RKO (cell line): ENCODE measurements at regions not wholly inside any gene's neighbourhood (a gene's known extent, or its start where the extent isn't known, plus 50 kb on each side); places are given as distances from the start of the nearest gene placed in this dataset.

Experiments
- DNase-seq: peaks from one replicate; pipeline ENCODE4 v3.0.0-alpha.2; 2016; ENCODE audit warnings: low spot score

GRCh38 chr5:82806513-82806912 lies 270.7 kb downstream of the TMEM167A start:
- DNase-seq: no peak

GRCh38 chr5:82804155-82804690 lies 273.0 kb downstream of the TMEM167A start:
- no peak for DNase-seq

DNA sequence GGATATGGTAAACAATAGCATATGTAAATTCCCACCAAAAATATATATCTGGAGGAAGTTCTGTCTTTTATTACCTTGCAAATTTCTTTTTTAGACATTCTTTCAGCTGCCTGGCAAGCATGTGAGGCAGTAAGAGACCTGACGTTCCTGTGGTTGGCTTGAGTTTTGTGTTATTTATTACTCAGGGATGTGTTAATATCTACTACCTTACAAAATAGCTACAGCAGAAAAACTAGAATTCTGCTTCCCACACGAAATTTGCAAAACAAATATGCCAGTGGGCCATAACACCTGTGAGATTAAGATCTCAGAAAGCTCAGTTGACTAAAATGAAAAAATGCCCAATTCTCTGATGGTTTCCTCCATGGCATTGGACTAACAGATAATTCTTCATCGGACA lies 274.2 kb downstream of the TMEM167A start:
- DNase-seq: no peak

DNA sequence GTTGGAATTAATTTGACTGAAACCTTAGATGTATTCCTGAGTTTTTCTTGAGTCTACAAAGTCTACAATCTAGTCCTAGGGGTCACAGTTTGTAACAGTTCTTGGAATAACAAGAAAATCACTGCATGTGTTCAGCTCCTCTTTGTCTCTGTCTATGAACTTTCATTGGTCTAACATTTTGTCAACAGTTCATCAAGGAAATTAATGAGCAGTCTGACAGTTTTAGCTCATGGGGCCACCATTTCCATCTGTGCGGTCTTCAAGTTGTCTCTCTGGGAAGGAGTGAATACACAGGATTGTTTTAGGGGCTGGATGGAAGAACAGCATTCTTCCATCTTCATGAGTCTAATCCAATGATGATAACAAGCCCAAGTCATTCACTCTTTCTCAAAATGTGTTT lies 276.4 kb downstream of the TMEM167A start:
- DNase-seq: no peak

- no peak for DNase-seq
Measured at GRCh38 chr5:82799361-82800077, 277.7 kb downstream of the TMEM167A start.

DNA sequence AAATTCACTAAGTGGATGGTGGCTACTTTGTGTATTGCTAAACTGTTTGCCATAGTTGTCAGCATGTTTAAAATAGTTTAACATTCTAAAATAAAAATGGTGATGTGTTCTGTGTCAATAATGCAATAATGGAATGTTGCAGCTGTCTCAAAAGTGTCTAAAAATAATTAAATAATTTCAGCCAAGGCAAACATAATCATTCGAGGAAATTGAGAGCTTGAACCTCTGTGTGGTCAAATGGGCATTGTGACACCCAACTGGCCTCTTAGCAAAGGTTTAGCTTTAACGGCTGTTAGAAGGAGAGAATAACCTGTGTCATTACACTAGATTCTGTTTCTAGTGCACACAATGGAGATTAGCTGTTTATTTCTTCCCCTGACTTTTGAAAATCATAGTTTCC lies 278.5 kb downstream of the TMEM167A start:
- DNase-seq: no peak

- no peak for DNase-seq
Measured at GRCh38 chr5:82796643-82797416, 280.4 kb downstream of the TMEM167A start.

DNA sequence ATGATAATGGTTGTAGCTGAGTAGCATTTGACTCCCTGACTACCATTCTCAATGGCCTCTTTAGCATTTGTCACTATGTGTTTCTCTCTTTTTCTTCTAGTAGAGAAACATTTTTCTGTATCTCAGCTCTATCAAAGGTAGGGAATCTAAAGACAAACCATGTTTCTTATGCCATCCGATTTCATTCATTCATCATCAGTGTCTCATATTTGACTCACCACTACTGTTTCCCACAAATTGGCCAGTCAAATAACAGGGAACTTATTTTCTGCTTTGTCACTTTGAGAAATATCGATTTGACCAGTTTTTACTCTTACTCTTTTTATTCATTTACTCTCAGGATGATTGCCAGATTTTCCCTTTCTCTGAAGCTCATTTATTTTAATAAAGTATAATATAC lies 282.3 kb downstream of the TMEM167A start:
- peak; percentile 28 for DNase-seq

DNA sequence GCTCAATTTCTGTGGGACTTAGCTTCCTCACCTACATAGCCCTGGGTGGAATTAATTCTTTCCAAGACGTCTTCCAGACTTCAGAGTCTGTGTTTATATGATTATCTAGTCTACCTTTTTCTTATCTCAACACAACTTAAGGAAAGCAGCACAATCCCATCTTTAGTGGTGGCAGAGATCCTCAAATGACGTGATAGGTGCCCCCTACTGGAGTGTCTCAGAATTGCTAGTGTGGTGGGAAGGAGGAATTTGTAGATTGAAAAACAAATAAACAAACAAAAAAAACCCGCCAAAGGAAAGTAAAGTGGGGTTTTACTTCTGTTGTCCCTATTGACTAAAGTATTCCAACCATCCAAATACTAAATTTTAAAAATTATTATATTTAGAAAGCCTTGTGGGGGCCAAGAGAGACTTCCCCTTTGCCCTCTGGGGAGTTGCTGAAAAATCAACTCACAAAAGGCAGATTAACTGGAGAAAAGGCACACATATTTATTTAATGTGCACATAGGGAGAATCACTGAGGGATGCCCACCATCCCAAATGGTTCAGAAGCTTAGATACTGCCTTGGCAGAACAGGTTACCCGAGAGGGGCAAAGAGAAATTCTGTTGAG lies 283.3 kb downstream of the TMEM167A start:
- DNase-seq: peak; percentile 6

GRCh38 chr5:82792096-82792495 lies 285.1 kb downstream of the TMEM167A start:
- no peak for DNase-seq

DNA sequence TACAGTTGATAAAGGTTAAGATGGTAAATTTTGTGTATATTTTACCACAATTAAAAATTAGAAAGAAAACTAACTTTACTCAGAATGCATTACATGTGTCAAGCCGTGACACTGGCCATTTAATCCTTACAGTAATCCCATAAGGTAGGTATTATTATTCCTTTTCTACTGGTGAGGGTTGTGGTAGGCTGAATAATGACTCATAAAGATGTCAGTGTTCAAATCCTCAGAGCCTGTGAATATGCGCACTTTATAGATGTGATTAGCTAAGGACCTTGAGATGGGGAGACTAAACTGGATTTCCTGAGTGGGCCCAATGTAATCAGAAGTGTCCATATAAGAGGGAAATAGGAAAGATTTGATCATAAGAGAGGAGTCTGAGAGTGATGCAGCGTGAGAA lies 288.1 kb downstream of the TMEM167A start:
- no peak for DNase-seq

DNA sequence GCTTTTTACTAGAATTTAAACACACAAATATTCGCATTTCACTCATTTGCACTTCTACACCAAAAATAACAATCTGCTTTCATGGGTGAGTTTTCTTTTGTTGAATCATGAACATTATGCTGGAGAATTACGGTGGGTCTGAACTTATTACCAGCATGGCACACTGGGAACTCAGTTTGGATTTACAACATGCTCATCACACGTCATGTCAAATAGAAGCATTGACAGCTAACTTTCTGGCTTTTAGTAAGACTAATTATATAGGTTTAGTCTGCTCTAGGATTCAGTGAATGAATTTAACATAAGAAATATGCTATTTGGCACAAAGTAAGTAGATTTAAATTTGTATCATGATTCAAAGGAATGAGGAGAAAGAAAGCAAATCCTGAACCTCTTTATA lies 290.4 kb downstream of the TMEM167A start:
- no peak for DNase-seq

- no peak for DNase-seq
Measured at GRCh38 chr5:82785882-82786509, 291.2 kb downstream of the TMEM167A start.

DNA sequence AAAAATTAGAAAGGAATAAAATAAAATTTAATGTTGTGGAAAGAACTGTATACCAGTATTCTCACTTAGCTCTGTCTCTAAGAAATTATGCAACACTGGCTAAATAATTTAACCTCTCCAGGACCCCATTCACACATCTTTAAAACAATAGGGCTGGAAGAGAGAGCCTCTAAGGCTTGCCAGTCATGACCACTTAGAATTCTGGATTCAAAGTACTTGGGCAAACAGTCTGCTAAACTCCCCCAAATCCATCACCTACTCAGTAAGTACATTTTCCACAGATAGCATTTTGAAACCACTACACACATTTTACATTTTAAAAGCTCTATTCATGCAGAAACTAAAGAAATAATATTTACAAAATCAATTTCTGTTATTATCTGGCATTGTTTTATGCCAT lies 291.7 kb downstream of the TMEM167A start:
- DNase-seq: no peak

DNA sequence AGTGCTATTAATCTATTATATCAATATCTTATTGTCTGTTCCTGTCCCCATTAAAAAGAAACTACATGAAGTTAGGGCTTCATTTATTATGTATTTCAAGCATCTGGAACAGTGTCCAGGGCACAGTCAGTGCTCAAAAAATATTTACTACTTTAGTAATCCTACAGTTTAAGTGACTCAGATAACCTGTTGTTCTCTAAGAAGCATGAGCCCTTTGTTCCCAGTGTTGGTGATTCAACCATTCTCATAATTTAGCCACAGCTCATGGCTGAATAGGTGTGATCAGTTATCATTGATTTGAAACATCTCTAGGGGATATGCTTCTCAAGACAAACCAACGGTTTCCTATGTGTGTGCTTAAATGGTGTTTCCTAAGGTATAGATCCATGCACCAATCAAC lies 292.7 kb downstream of the TMEM167A start:
- DNase-seq: peak; percentile 3

- no peak for DNase-seq
Measured at GRCh38 chr5:82777106-82777505, 300.1 kb downstream of the TMEM167A start.

DNA sequence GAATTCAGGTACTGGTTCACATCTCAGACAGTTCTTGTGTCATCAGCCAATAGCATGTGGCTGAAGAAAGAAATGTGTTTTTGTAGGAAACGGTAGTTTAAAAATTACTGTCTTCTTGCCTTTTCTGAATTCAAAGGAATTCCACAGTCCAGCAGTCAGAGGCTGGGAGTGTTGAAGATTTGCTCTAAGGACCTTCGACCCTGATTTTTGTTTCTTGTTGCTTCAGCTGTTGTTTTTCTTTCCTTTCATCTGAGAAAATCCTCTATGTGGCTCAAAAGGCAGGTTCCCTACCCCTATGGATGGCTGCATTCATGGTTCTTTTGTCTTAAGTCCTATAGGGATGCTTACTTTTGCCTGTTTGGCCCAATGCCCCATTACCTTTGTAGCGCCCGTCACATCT lies 304.9 kb downstream of the TMEM167A start:
- DNase-seq: no peak

GRCh38 chr5:82766206-82766605 lies 311.0 kb downstream of the TMEM167A start:
- DNase-seq: no peak

- no peak for DNase-seq
Measured at GRCh38 chr5:82765765-82766164, 311.4 kb downstream of the TMEM167A start.

- DNase-seq: no peak
Measured at GRCh38 chr5:82760856-82761255, 316.3 kb downstream of the TMEM167A start.

- no peak for DNase-seq
Measured at GRCh38 chr5:82758881-82759280, 318.3 kb downstream of the TMEM167A start.

GRCh38 chr5:82754759-82755158 lies 322.4 kb downstream of the TMEM167A start:
- no peak for DNase-seq
